ENCODE measurements at regions not wholly inside any gene's neighbourhood (a gene's known extent, or its start where the extent isn't known, plus 50 kb on each side); places are given as distances from the start of the nearest gene placed in this dataset.

DNA sequence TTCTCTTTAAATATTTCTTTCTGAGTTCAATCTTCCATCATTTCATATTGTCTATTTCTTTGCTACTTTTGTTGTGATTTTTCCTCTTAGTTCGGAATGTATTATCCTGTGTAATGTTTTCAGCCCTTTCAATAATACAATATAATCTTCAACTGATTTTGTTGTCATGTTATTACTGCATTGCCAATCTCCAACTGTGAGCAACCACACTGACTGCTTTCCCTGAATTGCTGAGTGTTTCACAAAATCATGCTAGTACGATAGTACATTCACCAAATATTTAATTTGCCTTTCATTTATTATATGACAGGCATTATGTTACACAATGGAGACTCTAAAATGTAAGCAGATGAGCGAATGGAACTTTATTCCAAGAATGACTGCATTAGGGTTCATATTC lies 744.3 kb upstream of the ATXN8OS start:
- TF ChIP-seq POLR2A (IDR thresholded peaks at IDR 0.05): no peak
- no peak for TF ChIP-seq CTCF (IDR thresholded peaks at IDR 0.05 in 8 of 11, conservative IDR thresholded peaks at IDR 0.05 in 3 of 11)

All from spleen (tissue), 7 donors.